T-cell (primary cell): ENCODE measurements at regions not wholly inside any gene's neighbourhood (a gene's known extent, or its start where the extent isn't known, plus 50 kb on each side); places are given as distances from the start of the nearest gene placed in this dataset.

Source experiments
- ATAC-seq, 4 experiments: fragments of 200-7000 bp in 3 of 4; fragments of 150-1000 bp in 1 of 4; cut with Tn5 transposase; replicated peaks in 1 of 4; 1 replicate in 3 of 4; 2 replicates in 1 of 4; pipeline ENCODE4 v1.10.0; 2021; ENCODE audit warnings: moderate library complexity in 3 of 4, mild to moderate bottlenecking in 2 of 4, moderate number of reproducible peaks in 1 of 4
- CTCF ChIA-PET, 2 donors: fragments of 300-600 bp; sonication (Branson Sonifier 250); formaldehyde crosslinking; loops; one replicate each; lab custom pipeline; 2022; ENCODE audit warnings: antibody characterized with exemption in 2 of 2; lab: Charles Lee
- POLR2A ChIA-PET, 2 donors: fragments of 300-600 bp; sonication (Branson Sonifier 250); formaldehyde crosslinking; loops; one replicate each; lab custom pipeline; 2022; ENCODE audit warnings: antibody characterized with exemption in 2 of 2; lab: Charles Lee
- DNase-seq, 35 experiments: peaks; one replicate each; pipeline versions ENCODE4 v3.0.0 to v3.0.0-alpha.2; 2013 to 2023
- H3K27ac ChIP-seq: one replicate; pipeline ENCODE4 v1.5.1; 2013; ENCODE audit warnings: low read length
- H3K27me3 ChIP-seq, 2 experiments: replicated peaks in 1 of 2; 1 replicate in 1 of 2; 2 replicates in 1 of 2; pipeline versions ENCODE4 v1.6.1 to v1.7.0; 2013; ENCODE audit warnings: low read length in 1 of 2, mixed read lengths in 1 of 2; ENCODE audit not compliant: control insufficient read depth in 2 of 2, insufficient read depth in 2 of 2; ENCODE audit errors: extremely low read depth in 1 of 2
- H3K36me3 ChIP-seq, 2 donors: 1 replicate in 1 of 2; 2 replicates in 1 of 2; pipeline versions ENCODE4 v1.6.1 to v1.7.0; 2013; ENCODE audit warnings: low read length in 1 of 2; ENCODE audit not compliant: control insufficient read depth in 2 of 2, insufficient read depth in 1 of 2; ENCODE audit errors: extremely low read depth in 1 of 2
- H3K4me1 ChIP-seq, 2 experiments: 1 replicate in 1 of 2; 2 replicates in 1 of 2; pipeline versions ENCODE4 v1.6.1 to v1.7.0; 2013; ENCODE audit warnings: low read length in 2 of 2, mixed read lengths in 1 of 2; ENCODE audit not compliant: insufficient read depth in 2 of 2, control insufficient read depth in 1 of 2; ENCODE audit errors: extremely low read depth in 1 of 2
- H3K4me3 ChIP-seq, 2 donors: 1 replicate in 1 of 2; 2 replicates in 1 of 2; pipeline versions ENCODE4 v1.5.1 to v1.7.0; 2013; ENCODE audit warnings: mild to moderate bottlenecking in 2 of 2, low read length in 1 of 2, moderate library complexity in 1 of 2; ENCODE audit not compliant: control insufficient read depth in 1 of 2; ENCODE audit errors: extremely low read depth in 1 of 2
- H3K9me3 ChIP-seq: 2 replicates; pipeline ENCODE4 v1.7.0; 2013
- H3K27ac Mint-ChIP-seq, 2 donors: one replicate each; pipeline ENCODE4 v1.8.0; 2020 to 2021; ENCODE audit warnings: mild to moderate bottlenecking in 2 of 2, mixed read lengths in 2 of 2
- H3K27me3 Mint-ChIP-seq, 2 donors: one replicate each; pipeline ENCODE4 v1.8.0; 2021 to 2022; ENCODE audit warnings: mixed read lengths in 2 of 2
- H3K36me3 Mint-ChIP-seq: one replicate; pipeline ENCODE4 v1.8.0; 2021; ENCODE audit warnings: mixed read lengths
- H3K4me1 Mint-ChIP-seq, 3 donors: one replicate each; pipeline ENCODE4 v1.8.0; 2020 to 2022; ENCODE audit warnings: mixed read lengths in 3 of 3, mild to moderate bottlenecking in 1 of 3
- H3K4me3 Mint-ChIP-seq, 3 donors: one replicate each; pipeline ENCODE4 v1.8.0; 2020 to 2022; ENCODE audit warnings: mild to moderate bottlenecking in 3 of 3, mixed read lengths in 3 of 3, moderate library complexity in 3 of 3
- H3K9me3 Mint-ChIP-seq, 3 donors: one replicate each; pipeline ENCODE4 v1.8.0; 2020 to 2022; ENCODE audit warnings: mixed read lengths in 3 of 3
- WGBS: methylation state at CpG from one replicate; pipeline ENCODE4 v1.1.5; 2013; ENCODE audit warnings: missing lambda C conversion rate; ENCODE audit not compliant: insufficient coverage; 5-methylcytosine and 5-hydroxymethylcytosine counted together

GRCh38 chr3:168736202-168736601 lies 640.5 kb upstream of the GOLIM4 start:
- Mint-ChIP-seq H3K4me1 (no peaks in the 10 kb centered on the region), H3K27me3 (no peaks in the 10 kb centered on the region), H3K9me3 (peaks cover 12 to 24% (median 13%) of the 10 kb centered on the region in 3 donors), H3K36me3 (no peaks in the 10 kb centered on the region), H3K4me3 (no peak overlapping the region), H3K27ac (no peak overlapping the region)
- ATAC-seq (no peak), DNase-seq (no peak)
- ChIA-PET CTCF (no interaction called here), POLR2A (no interaction called here)
- Histone ChIP-seq H3K4me1 (no peaks in the 10 kb centered on the region), H3K27me3 (no peaks in the 10 kb centered on the region), H3K9me3 (no peaks in the 10 kb centered on the region), H3K27ac (no peak overlapping the region), H3K36me3 (no peaks in the 10 kb centered on the region), H3K4me3 (no peak overlapping the region)
- WGBS: no CpG with 5 or more reads among the region's 2 CpGs

- no peak for DNase-seq
- no peak overlapping the region for H3K4me3 ChIP-seq
- no peaks in the 10 kb centered on the region for H3K36me3 Mint-ChIP-seq
- CTCF ChIA-PET: no interaction called here
- no peak overlapping the region for H3K4me3 Mint-ChIP-seq
- POLR2A ChIA-PET: no interaction called here
- no peaks in the 10 kb centered on the region for H3K4me1 ChIP-seq
- H3K27me3 Mint-ChIP-seq: no peaks in the 10 kb centered on the region
- WGBS: 77% methylated on average over 3 of the region's 3 CpGs
- H3K9me3 Mint-ChIP-seq: peaks cover 8 to 22% (median 13%) of the 10 kb centered on the region in 3 donors
- H3K27ac Mint-ChIP-seq: no peak overlapping the region
- H3K27ac ChIP-seq: no peak overlapping the region
- ATAC-seq: no peak
- no peaks in the 10 kb centered on the region for H3K4me1 Mint-ChIP-seq
- no peaks in the 10 kb centered on the region for H3K36me3 ChIP-seq
- H3K9me3 ChIP-seq: no peaks in the 10 kb centered on the region
- no peaks in the 10 kb centered on the region for H3K27me3 ChIP-seq
Measured at GRCh38 chr3:168730073-168730472, 634.3 kb upstream of the GOLIM4 start.

GRCh38 chr3:168722091-168722490 lies 626.4 kb upstream of the GOLIM4 start:
- Histone ChIP-seq H3K27ac (no peak overlapping the region), H3K9me3 (no peaks in the 10 kb centered on the region), H3K36me3 (no peaks in the 10 kb centered on the region), H3K4me1 (no peaks in the 10 kb centered on the region), H3K27me3 (no peaks in the 10 kb centered on the region), H3K4me3 (no peak overlapping the region)
- CTCF ChIA-PET: interaction anchor here in 1 of 2 donors (0.5 kb wide), 1 partner anchor 1844 kb away, joined by 3 read pairs; no protein-coding TSS in a partner anchor
- DNase-seq (no peak), ATAC-seq (no peak)
- Mint-ChIP-seq H3K4me1 (no peaks in the 10 kb centered on the region), H3K27me3 (no peaks in the 10 kb centered on the region), H3K27ac (no peak overlapping the region), H3K4me3 (no peak overlapping the region), H3K9me3 (peaks cover 4 to 18% (median 7%) of the 10 kb centered on the region in 3 donors), H3K36me3 (no peaks in the 10 kb centered on the region)
- POLR2A ChIA-PET: no interaction called here

DNA sequence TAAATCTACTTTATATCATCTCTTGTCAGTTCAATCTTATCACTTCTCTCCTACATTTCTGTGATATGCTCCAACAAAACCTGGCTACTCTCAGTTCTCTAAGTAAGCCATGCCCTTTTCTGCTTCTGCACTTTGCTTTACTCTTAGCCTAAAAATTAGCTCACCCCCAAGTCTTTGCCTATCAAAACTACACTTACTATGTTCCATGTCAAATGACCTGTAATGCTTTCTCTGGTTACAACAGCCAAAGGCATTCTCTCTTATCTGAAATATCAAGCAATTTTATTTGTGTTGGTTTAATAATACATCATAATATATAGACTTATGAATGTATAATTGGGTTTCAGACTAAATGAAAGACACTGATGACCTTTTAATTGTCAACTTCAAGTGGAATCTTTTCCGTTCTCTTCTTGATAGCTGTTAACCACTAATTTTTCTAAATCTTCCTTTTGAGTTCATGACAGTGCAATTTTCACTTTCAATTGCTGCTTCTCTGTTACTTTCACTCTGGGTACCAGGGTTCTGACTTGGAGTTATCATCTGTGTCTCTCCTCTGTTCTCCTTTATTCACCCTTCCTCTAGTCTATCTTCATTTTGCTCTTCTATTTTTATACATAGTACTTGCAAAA lies 619.0 kb upstream of the GOLIM4 start:
- DNase-seq (no peak), ATAC-seq (no peak)
- no peaks in the 10 kb centered on the region for H3K4me1 Mint-ChIP-seq
- no peak overlapping the region for H3K27ac Mint-ChIP-seq
- no peak overlapping the region for H3K27ac ChIP-seq
- ChIA-PET POLR2A (no interaction called here), CTCF (no interaction called here)
- peaks cover 0 to 13% (median 5%) of the 10 kb centered on the region in 3 donors for H3K9me3 Mint-ChIP-seq
- no peak overlapping the region for H3K4me3 Mint-ChIP-seq
- no peaks in the 10 kb centered on the region for H3K27me3 Mint-ChIP-seq
- H3K4me3 ChIP-seq: no peak overlapping the region
- H3K36me3 Mint-ChIP-seq: no peaks in the 10 kb centered on the region
- WGBS: no CpG with 5 or more reads among the region's 1 CpG
- no peaks in the 10 kb centered on the region for H3K9me3 ChIP-seq
- no peaks in the 10 kb centered on the region for H3K4me1 ChIP-seq
- no peaks in the 10 kb centered on the region for H3K27me3 ChIP-seq
- no peaks in the 10 kb centered on the region for H3K36me3 ChIP-seq

- 75% methylated on average over 6 of the region's 9 CpGs for WGBS
Measured at GRCh38 chr3:168709073-168709472, 613.3 kb upstream of the GOLIM4 start.

DNA sequence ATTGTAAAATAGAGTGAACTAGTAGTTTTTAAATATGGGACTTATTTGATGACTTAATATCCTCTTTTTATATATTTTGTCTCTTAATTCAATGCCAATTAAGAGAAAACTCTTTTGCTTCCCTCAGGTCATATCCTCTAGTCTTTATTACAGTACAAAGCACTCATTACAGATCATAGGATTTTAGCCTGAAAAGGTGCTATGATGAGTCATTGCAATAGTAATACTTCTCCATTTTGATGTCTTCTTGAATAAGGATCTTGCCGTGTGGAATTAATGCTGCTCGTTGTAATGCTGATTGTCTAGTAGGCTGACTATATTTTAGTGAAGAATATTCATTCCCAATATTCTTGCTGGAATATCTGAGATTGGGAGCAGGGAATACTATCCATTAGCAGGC lies 612.2 kb upstream of the GOLIM4 start:
- Histone ChIP-seq H3K27ac (no peak overlapping the region), H3K4me3 (no peak overlapping the region), H3K36me3 (no peaks in the 10 kb centered on the region), H3K9me3 (no peaks in the 10 kb centered on the region), H3K4me1 (no peaks in the 10 kb centered on the region), H3K27me3 (no peaks in the 10 kb centered on the region)
- no CpG with 5 or more reads among the region's 2 CpGs for WGBS
- no peaks in the 10 kb centered on the region for H3K27me3 Mint-ChIP-seq
- no peak overlapping the region for H3K4me3 Mint-ChIP-seq
- DNase-seq (no peak), ATAC-seq (no peak)
- POLR2A ChIA-PET: no interaction called here
- peaks cover 0 to 10% (median 3%) of the 10 kb centered on the region in 3 donors for H3K9me3 Mint-ChIP-seq
- no peaks in the 10 kb centered on the region for H3K36me3 Mint-ChIP-seq
- no peak overlapping the region for H3K27ac Mint-ChIP-seq
- H3K4me1 Mint-ChIP-seq: no peaks in the 10 kb centered on the region
- CTCF ChIA-PET: no interaction called here

More at GRCh38 chr3:168709073-168709472, 613.3 kb upstream of the GOLIM4 start:
- H3K27me3 Mint-ChIP-seq: no peaks in the 10 kb centered on the region
- CTCF ChIA-PET: no interaction called here
- H3K9me3 Mint-ChIP-seq: peaks cover 0 to 10% (median 3%) of the 10 kb centered on the region in 3 donors
- no peak overlapping the region for H3K4me3 ChIP-seq
- no peaks in the 10 kb centered on the region for H3K36me3 Mint-ChIP-seq
- DNase-seq (no peak), ATAC-seq (no peak)
- no peak overlapping the region for H3K27ac Mint-ChIP-seq
- no peak overlapping the region for H3K27ac ChIP-seq
- no peaks in the 10 kb centered on the region for H3K4me1 Mint-ChIP-seq
- H3K4me1 ChIP-seq: no peaks in the 10 kb centered on the region
- H3K4me3 Mint-ChIP-seq: no peak overlapping the region
- H3K36me3 ChIP-seq: no peaks in the 10 kb centered on the region
- H3K9me3 ChIP-seq: no peaks in the 10 kb centered on the region
- POLR2A ChIA-PET: no interaction called here
- H3K27me3 ChIP-seq: no peaks in the 10 kb centered on the region

DNA sequence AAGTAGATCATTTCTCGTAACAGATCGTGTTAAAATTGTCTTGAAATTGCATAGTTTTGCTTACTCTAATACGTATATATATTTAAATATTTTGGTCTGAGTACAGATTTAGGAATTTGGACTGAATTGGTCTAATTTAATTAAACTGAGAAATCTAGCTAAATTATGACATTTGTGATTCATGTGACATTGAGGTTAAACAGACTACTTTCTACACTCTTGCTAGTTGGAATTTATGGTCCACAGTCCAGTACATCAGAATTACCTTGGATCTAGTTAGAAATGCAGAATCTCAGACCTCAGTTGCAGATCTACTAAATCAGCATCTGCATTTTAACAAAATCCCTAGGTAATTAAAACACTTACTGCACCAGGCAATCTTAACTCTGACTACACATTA lies 609.7 kb upstream of the GOLIM4 start:
- Histone ChIP-seq H3K4me1 (no peaks in the 10 kb centered on the region), H3K9me3 (no peaks in the 10 kb centered on the region), H3K27me3 (no peaks in the 10 kb centered on the region), H3K4me3 (no peak overlapping the region), H3K27ac (no peak overlapping the region), H3K36me3 (no peaks in the 10 kb centered on the region)
- Mint-ChIP-seq H3K27me3 (no peaks in the 10 kb centered on the region), H3K27ac (no peak overlapping the region), H3K4me3 (no peak overlapping the region), H3K9me3 (peaks cover 3 to 4% (median 4%) of the 10 kb centered on the region in 3 donors), H3K4me1 (no peaks in the 10 kb centered on the region), H3K36me3 (no peaks in the 10 kb centered on the region)
- DNase-seq (no peak), ATAC-seq (no peak)
- no CpG with 5 or more reads among the region's 3 CpGs for WGBS
- ChIA-PET POLR2A (no interaction called here), CTCF (no interaction called here)
